Endothelial cell of umbilical vein (primary cell): ENCODE measurements at regions not wholly inside any gene's neighbourhood (a gene's known extent, or its start where the extent isn't known, plus 50 kb on each side); places are given as distances from the start of the nearest gene placed in this dataset.

Source experiments
- BruUV-seq: library from RNA; stranded (reverse); fragments of 400-500 nt; replicated peaks from 2 replicates; lab custom pipeline; 2021; lab: Mats Ljungman, UMichigan
- CTCF ChIA-PET: fragments of 300-600, 350-600 bp; sonication (Branson Sonifier 250); formaldehyde crosslinking; loops from one replicate; lab custom pipeline; 2021; ENCODE audit warnings: antibody characterized with exemption, inconsistent platforms; lab: Charles Lee
- POLR2A ChIA-PET: fragments of 300-600, 350-600 bp; sonication (Branson Sonifier 250); formaldehyde crosslinking; loops from one replicate; lab custom pipeline; 2021; ENCODE audit warnings: antibody characterized with exemption, inconsistent platforms; lab: Charles Lee
- DNase-seq: peaks from one replicate; pipeline ENCODE4 v3.0.0-alpha.2; 2011; ENCODE audit warnings: low read depth, low spot score
- FAIRE-seq: peaks from 2 replicates; lab custom pipeline; 2011; peaks lifted over from hg19 to GRCh38; lab: Jason Lieb, UNC
- H2AFZ ChIP-seq: 2 replicates; pipeline ENCODE4 v1.6.0; 2012; ENCODE audit warnings: low read depth, low read length, control low read depth, inconsistent platforms
- H3K27ac ChIP-seq: 2 replicates; pipeline ENCODE4 v1.5.1; 2011; ENCODE audit warnings: low read depth, mild to moderate bottlenecking, control low read depth, low read length, moderate library complexity; ENCODE audit not compliant: insufficient read depth
- H3K27me3 ChIP-seq, 2 experiments: 2 replicates each; pipeline versions ENCODE4 v1.6.0 to v1.6.1; 2011; ENCODE audit warnings: low read length in 2 of 2, mixed read lengths in 1 of 2; ENCODE audit not compliant: control insufficient read depth in 2 of 2, insufficient read depth in 2 of 2
- H3K36me3 ChIP-seq, 2 experiments: 2 replicates in 1 of 2; 3 replicates in 1 of 2; pipeline ENCODE4 v1.5.1; 2011; ENCODE audit warnings: low read length in 2 of 2, mild to moderate bottlenecking in 1 of 2, moderate library complexity in 1 of 2; ENCODE audit not compliant: control insufficient read depth in 2 of 2, insufficient read depth in 2 of 2; ENCODE audit errors: extremely low read depth in 1 of 2
- H3K4me1 ChIP-seq: 3 replicates; pipeline ENCODE4 v1.5.1; 2011; ENCODE audit warnings: mild to moderate bottlenecking, low read length; ENCODE audit not compliant: control insufficient read depth, insufficient read depth; ENCODE audit errors: extremely low read depth
- H3K4me2 ChIP-seq: 2 replicates; pipeline ENCODE4 v1.6.1; 2011; ENCODE audit warnings: low read length, control low read depth, mixed read lengths; ENCODE audit not compliant: insufficient read depth
- H3K4me3 ChIP-seq, 3 experiments: fragments of 200-600 bp in 1 of 3; sonication (generic), shearing (Covaris generic) in 1 of 3; replicated peaks in 1 of 3; 2 replicates each; pipeline ENCODE4 v1.5.1; 2011 to 2016; ENCODE audit warnings: control low read depth in 3 of 3, low read length in 3 of 3, mild to moderate bottlenecking in 2 of 3, inconsistent platforms in 1 of 3, low read depth in 1 of 3, moderate library complexity in 1 of 3; ENCODE audit not compliant: insufficient read depth in 1 of 3
- H3K79me2 ChIP-seq: 2 replicates; pipeline ENCODE4 v1.6.0; 2012; ENCODE audit warnings: low read length, inconsistent platforms; ENCODE audit not compliant: control insufficient read depth, insufficient read depth
- H3K9ac ChIP-seq: replicated peaks from 2 replicates; pipeline ENCODE3; 2011; ENCODE audit warnings: low read length, control low read depth; ENCODE audit not compliant: insufficient read depth; ENCODE audit errors: extremely low read depth
- H3K9me1 ChIP-seq: replicated peaks from 3 replicates; pipeline ENCODE4 v1.6.0; 2011; ENCODE audit warnings: mild to moderate bottlenecking, low read length; ENCODE audit not compliant: control insufficient read depth, insufficient read depth; ENCODE audit errors: extremely low read depth
- H3K9me3 ChIP-seq: replicated peaks from 2 replicates; pipeline ENCODE4 v1.5.1; 2012; ENCODE audit warnings: low read length, inconsistent platforms; ENCODE audit not compliant: control insufficient read depth, insufficient read depth
- H4K20me1 ChIP-seq: replicated peaks from 2 replicates; pipeline ENCODE3; 2011; ENCODE audit warnings: mild to moderate bottlenecking, low read length; ENCODE audit not compliant: control insufficient read depth, insufficient read depth; ENCODE audit errors: extremely low read depth
- CTCF ChIP-seq, 2 donors: IDR thresholded peaks; 1 replicate in 1 of 2; 2 replicates in 1 of 2; pipeline ENCODE4 v1.5.1; 2011; ENCODE audit warnings: low read length in 2 of 2, mild to moderate bottlenecking in 2 of 2, moderate library complexity in 2 of 2, control low read depth in 1 of 2, inconsistent platforms in 1 of 2, low read depth in 1 of 2; ENCODE audit not compliant: insufficient read depth in 1 of 2; ENCODE audit errors: extremely low read depth in 1 of 2
- EZH2 ChIP-seq: IDR thresholded peaks from 2 replicates; pipeline ENCODE4 v1.6.1; 2012; ENCODE audit warnings: borderline replicate concordance, low read depth, mild to moderate bottlenecking, moderate library complexity, low read length, inconsistent platforms; ENCODE audit not compliant: severe bottlenecking
- FOS ChIP-seq: IDR thresholded peaks from 2 replicates; pipeline ENCODE4 v1.6.1; 2011; ENCODE audit warnings: mild to moderate bottlenecking, low read length, moderate library complexity, borderline replicate concordance; ENCODE audit not compliant: insufficient read depth
- GATA2 ChIP-seq: IDR thresholded peaks from 2 replicates; pipeline ENCODE4 v1.7.0; 2011; ENCODE audit warnings: low read depth, mild to moderate bottlenecking, moderate library complexity, mixed read lengths, low read length; ENCODE audit not compliant: insufficient read length, insufficient read depth
- JUN ChIP-seq: IDR thresholded peaks from 2 replicates; pipeline ENCODE4 v1.6.1; 2011; ENCODE audit warnings: borderline replicate concordance, low read depth; ENCODE audit not compliant: insufficient read length, insufficient read depth
- MAX ChIP-seq: IDR thresholded peaks from 2 replicates; pipeline ENCODE4 v1.6.1; 2011; ENCODE audit not compliant: insufficient read depth, insufficient read length
- MYC ChIP-seq: IDR thresholded peaks from one replicate; pipeline ENCODE4 v1.6.1; 2011; ENCODE audit warnings: mild to moderate bottlenecking, low read depth, low read length
- POLR2A ChIP-seq: IDR thresholded peaks from 2 replicates; pipeline ENCODE4 v1.6.1; 2012; ENCODE audit warnings: low read depth, mild to moderate bottlenecking, control low read depth, low read length
- POLR2AphosphoS5 ChIP-seq: IDR thresholded peaks from 2 replicates; pipeline ENCODE4 v1.6.1; 2012; ENCODE audit warnings: low read depth, mild to moderate bottlenecking, control low read depth, low read length, moderate library complexity; ENCODE audit not compliant: insufficient read depth
- dilution Hi-C: fragments of 300-500 bp; cut with MboI; formaldehyde crosslinking; loops from one replicate; pipeline ENCODE4 v1.15.0; 2019; ENCODE audit warnings: low sequenced_read_pairs; ENCODE audit not compliant: extremely low pct_ligation_motif_present
- intact Hi-C: fragments of 100-400 bp; cut with micrococcal nuclease; formaldehyde crosslinking; loops from one replicate; pipeline ENCODE4 v1.10.0; 2022

GRCh38 chr5:141797425-141797824 lies 80.8 kb downstream of the PCDH1 start:
- intact Hi-C loops (no loop called here), dilution Hi-C loops (no loop called here)
- Histone ChIP-seq H4K20me1 (no peaks in the 10 kb centered on the region), H3K4me3 (no peak overlapping the region), H3K9me3 (no peaks in the 10 kb centered on the region), H3K9ac (no peak overlapping the region), H3K79me2 (no peaks in the 10 kb centered on the region), H3K36me3 (no peaks in the 10 kb centered on the region), H2AFZ (no peak overlapping the region), H3K27ac (no peak overlapping the region), H3K4me1 (no peaks in the 10 kb centered on the region), H3K27me3 (peaks cover 0 to 5% of the 10 kb centered on the region in 2 experiments), H3K9me1 (no peaks in the 10 kb centered on the region), H3K4me2 (no peak overlapping the region)
- FAIRE-seq (no peak), DNase-seq (no peak)
- no peak for TF ChIP-seq JUN
- no peak for TF ChIP-seq CTCF (IDR thresholded peaks at IDR 0.05; ENCODE audit: extremely low read depth in 1 of 2, insufficient read depth in 1 of 2, low read depth in 1 of 2, low read length in 2 of 2)
- no peak for TF ChIP-seq MYC
- TF ChIP-seq EZH2 = no peak
- no peak for TF ChIP-seq POLR2AphosphoS5
- TF ChIP-seq POLR2A = no peak
- no peak for TF ChIP-seq MAX
- no peak for TF ChIP-seq FOS
- no peak for TF ChIP-seq GATA2
- no TSS peak for BruUV-seq
- CTCF ChIA-PET = interaction anchor here (1.3 kb wide), 1 partner anchor 29 kb away, joined by 3 read pairs; no protein-coding TSS in a partner anchor
- POLR2A ChIA-PET = no interaction called here
